Nephron progenitor cell (in vitro differentiated cells): ENCODE measurements at regions not wholly inside any gene's neighbourhood (a gene's known extent, or its start where the extent isn't known, plus 50 kb on each side); places are given as distances from the start of the nearest gene placed in this dataset.
"Not testable (repeated sequence)": the region's sequence is repeated elsewhere in the genome, so short reads cannot be mapped to it uniquely, and the experiment has no call there.

Experiments
- DNase-seq: peaks from one replicate; pipeline ENCODE4 v3.0.0; 2021
- H3K27ac Mint-ChIP-seq: 2 replicates; pipeline ENCODE4 v1.8.0; 2021; ENCODE audit warnings: mild to moderate bottlenecking, moderate library complexity, mixed read lengths
- H3K27me3 Mint-ChIP-seq: 2 replicates; pipeline ENCODE4 v1.8.0; 2021; ENCODE audit warnings: mild to moderate bottlenecking, low read depth, mixed read lengths; ENCODE audit not compliant: poor library complexity
- H3K36me3 Mint-ChIP-seq: 2 replicates; pipeline ENCODE4 v1.8.0; 2021; ENCODE audit warnings: low read depth, mixed read lengths
- H3K4me1 Mint-ChIP-seq: 2 replicates; pipeline ENCODE4 v1.8.0; 2021; ENCODE audit warnings: mixed read lengths
- H3K4me3 Mint-ChIP-seq: 2 replicates; pipeline ENCODE4 v1.8.0; 2021; ENCODE audit warnings: mild to moderate bottlenecking, moderate library complexity, mixed read lengths
- H3K9me3 Mint-ChIP-seq: 2 replicates; pipeline ENCODE4 v1.8.0; 2021; ENCODE audit warnings: mild to moderate bottlenecking, moderate library complexity, mixed read lengths
- CTCF ChIP-seq: fragments of 200-600 bp; sonication (generic); IDR thresholded peaks from 2 replicates; pipeline ENCODE4 v1.5.0; 2021; ENCODE audit warnings: antibody characterized with exemption

GRCh38 chr6:170147056-170147787 is 143.7 kb downstream of the DLL1 start:
- Mint-ChIP-seq H3K4me3 (no peak overlapping the region), H3K36me3 (peaks cover 10% of the 10 kb centered on the region), H3K27me3 (peaks cover 25% of the 10 kb centered on the region), H3K27ac (peak overlapping the region; percentile 86), H3K4me1 (peaks cover 50% of the 10 kb centered on the region), H3K9me3 (peaks cover 18% of the 10 kb centered on the region)
- DNase-seq, result no peak
- TF ChIP-seq CTCF, result no peak

DNA sequence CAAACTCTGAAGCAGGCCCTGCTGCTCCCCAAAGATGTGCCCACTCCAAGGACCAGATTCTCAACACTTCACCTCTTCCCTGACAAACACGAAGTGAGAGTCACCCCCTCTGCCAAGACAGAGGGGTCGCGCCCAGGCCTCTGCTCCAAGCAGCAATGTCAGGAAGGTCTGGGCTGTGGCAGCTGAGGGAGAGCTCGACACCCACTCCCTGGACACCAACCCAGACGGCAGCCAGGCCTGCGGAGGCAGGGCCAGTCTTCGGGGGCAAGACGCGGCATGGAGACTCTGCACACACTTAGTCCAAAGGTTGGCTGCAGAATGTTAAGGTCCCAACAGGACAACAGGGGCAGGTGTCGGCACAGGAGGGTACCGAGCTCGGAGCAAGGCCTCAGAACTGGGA is 144.2 kb downstream of the DLL1 start:
- TF ChIP-seq CTCF, result no peak
- DNase-seq, result no peak
- peaks cover 10% of the 10 kb centered on the region for H3K36me3 Mint-ChIP-seq
- H3K27ac Mint-ChIP-seq, result no peak overlapping the region
- H3K4me3 Mint-ChIP-seq, result no peak overlapping the region
- H3K9me3 Mint-ChIP-seq, result peaks cover 18% of the 10 kb centered on the region
- peaks cover 25% of the 10 kb centered on the region for H3K27me3 Mint-ChIP-seq
- peaks cover 44% of the 10 kb centered on the region for H3K4me1 Mint-ChIP-seq

- not testable (repeated sequence) for DNase-seq, H3K4me3 Mint-ChIP-seq, H3K27ac Mint-ChIP-seq, H3K36me3 Mint-ChIP-seq
- Mint-ChIP-seq H3K9me3 (peaks cover 18% of the 10 kb centered on the region), H3K4me1 (peaks cover 39% of the 10 kb centered on the region), H3K27me3 (peaks cover 25% of the 10 kb centered on the region)
Observed at GRCh38 chr6:170146131-170146530, 144.7 kb downstream of the DLL1 start.

DNA sequence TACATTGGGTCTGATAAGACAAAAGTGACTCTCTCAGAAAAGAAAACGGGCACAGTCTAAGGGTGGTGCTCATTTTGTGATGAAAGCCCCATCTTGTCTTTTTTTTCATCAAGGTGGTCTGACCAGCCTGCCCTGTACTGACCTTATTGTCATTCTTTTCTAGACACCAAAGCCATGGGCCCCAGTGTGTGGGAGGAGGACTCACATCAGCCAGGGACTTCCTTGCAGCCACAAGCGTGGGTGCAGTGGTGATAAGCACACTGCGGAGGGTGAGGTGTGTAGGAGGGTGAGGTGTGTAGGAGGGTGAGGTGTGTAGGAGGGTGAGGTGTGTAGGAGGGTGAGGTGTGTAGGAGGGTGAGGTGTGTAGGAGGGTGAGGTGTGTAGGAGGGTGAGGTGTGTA is 145.2 kb downstream of the DLL1 start:
- not testable (repeated sequence) for H3K36me3 Mint-ChIP-seq, H3K27ac Mint-ChIP-seq, H3K4me3 Mint-ChIP-seq, DNase-seq
- Mint-ChIP-seq H3K9me3 (peaks cover 18% of the 10 kb centered on the region), H3K4me1 (peaks cover 35% of the 10 kb centered on the region), H3K27me3 (peaks cover 25% of the 10 kb centered on the region)

DNA sequence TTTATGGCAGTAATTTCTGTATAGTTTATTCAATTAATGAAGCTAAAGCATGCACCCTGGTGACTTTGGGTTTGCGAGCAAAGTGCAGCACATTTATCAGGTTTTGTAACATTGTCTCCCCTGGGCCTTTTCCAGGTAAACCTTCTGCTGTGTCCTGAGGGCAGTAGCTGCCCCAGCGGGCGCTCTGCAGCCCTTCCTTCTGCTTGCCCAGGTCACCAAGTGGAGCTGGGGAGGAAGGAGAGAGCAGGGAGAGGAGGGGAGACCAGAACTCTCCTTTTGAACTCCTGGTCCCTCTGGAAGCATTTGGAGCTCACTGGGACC is 145.6 kb downstream of the DLL1 start:
- Mint-ChIP-seq H3K27ac (no peak overlapping the region), H3K4me3 (no peak overlapping the region), H3K4me1 (peaks cover 30% of the 10 kb centered on the region), H3K36me3 (peaks cover 10% of the 10 kb centered on the region), H3K27me3 (peaks cover 25% of the 10 kb centered on the region), H3K9me3 (peaks cover 18% of the 10 kb centered on the region)
- DNase-seq, result no peak
- no peak for TF ChIP-seq CTCF

- peaks cover 25% of the 10 kb centered on the region for H3K27me3 Mint-ChIP-seq
- peaks cover 22% of the 10 kb centered on the region for H3K9me3 Mint-ChIP-seq
- TF ChIP-seq CTCF, result no peak
- H3K36me3 Mint-ChIP-seq, result peaks cover 10% of the 10 kb centered on the region
- no peak for DNase-seq
- H3K27ac Mint-ChIP-seq, result no peak overlapping the region
- peaks cover 28% of the 10 kb centered on the region for H3K4me1 Mint-ChIP-seq
- H3K4me3 Mint-ChIP-seq, result no peak overlapping the region
Observed at GRCh38 chr6:170144571-170145271, 146.2 kb downstream of the DLL1 start.
